Chondrocyte (in vitro differentiated cells): ENCODE measurements at regions not wholly inside any gene's neighbourhood (a gene's known extent, or its start where the extent isn't known, plus 50 kb on each side); places are given as distances from the start of the nearest gene placed in this dataset.

Source experiments
- DNase-seq: peaks from one replicate; pipeline ENCODE4 v3.0.0; 2021; ENCODE audit warnings: mixed read lengths, low spot score
- H3K27ac Mint-ChIP-seq: one replicate; pipeline ENCODE4 v1.8.0; 2021; ENCODE audit warnings: mild to moderate bottlenecking, moderate library complexity, mixed read lengths; ENCODE audit not compliant: unreplicated experiment
- H3K27me3 Mint-ChIP-seq: 2 replicates; pipeline ENCODE4 v1.8.0; 2021; ENCODE audit warnings: low read depth, mixed read lengths
- H3K36me3 Mint-ChIP-seq: 2 replicates; pipeline ENCODE4 v1.8.0; 2021; ENCODE audit warnings: low read depth, mixed read lengths
- H3K4me1 Mint-ChIP-seq: 2 replicates; pipeline ENCODE4 v1.8.0; 2021; ENCODE audit warnings: low read depth, mild to moderate bottlenecking, mixed read lengths
- H3K4me3 Mint-ChIP-seq: one replicate; pipeline ENCODE4 v1.8.0; 2021; ENCODE audit warnings: mild to moderate bottlenecking, moderate library complexity, mixed read lengths; ENCODE audit not compliant: unreplicated experiment
- H3K9me3 Mint-ChIP-seq: 2 replicates; pipeline ENCODE4 v1.8.0; 2021; ENCODE audit warnings: low read depth, mixed read lengths
- CTCF ChIP-seq: fragments of 200-600 bp; sonication (generic); IDR thresholded peaks from 2 replicates; pipeline ENCODE4 v1.5.0; 2021; ENCODE audit warnings: antibody characterized with exemption, mild to moderate bottlenecking, moderate library complexity

GRCh38 chr11:25900814-25901213, 431.1 kb upstream of the ANO3 start:
- H3K27me3 Mint-ChIP-seq, result peaks cover 2% of the 10 kb centered on the region
- no peak for DNase-seq
- no peaks in the 10 kb centered on the region for H3K4me1 Mint-ChIP-seq
- no peak overlapping the region for H3K27ac Mint-ChIP-seq
- no peaks in the 10 kb centered on the region for H3K36me3 Mint-ChIP-seq
- H3K9me3 Mint-ChIP-seq, result peaks cover 14% of the 10 kb centered on the region
- H3K4me3 Mint-ChIP-seq, result no peak overlapping the region
- TF ChIP-seq CTCF, result no peak

- no peak for TF ChIP-seq CTCF
- H3K27ac Mint-ChIP-seq, result no peak overlapping the region
- no peak for DNase-seq
- peaks cover 14% of the 10 kb centered on the region for H3K9me3 Mint-ChIP-seq
- H3K36me3 Mint-ChIP-seq, result no peaks in the 10 kb centered on the region
- no peak overlapping the region for H3K4me3 Mint-ChIP-seq
- no peaks in the 10 kb centered on the region for H3K4me1 Mint-ChIP-seq
- peaks cover 2% of the 10 kb centered on the region for H3K27me3 Mint-ChIP-seq
These were observed 430.5 kb upstream of the ANO3 start for GRCh38 chr11:25901415-25901814.

- Mint-ChIP-seq H3K4me3 (no peak overlapping the region), H3K27ac (no peak overlapping the region), H3K27me3 (peaks cover 2% of the 10 kb centered on the region), H3K36me3 (no peaks in the 10 kb centered on the region), H3K4me1 (no peaks in the 10 kb centered on the region), H3K9me3 (peaks cover 14% of the 10 kb centered on the region)
- DNase-seq, result no peak
- no peak for TF ChIP-seq CTCF
These were observed 429.5 kb upstream of the ANO3 start for GRCh38 chr11:25902476-25902875.

- peaks cover 10% of the 10 kb centered on the region for H3K9me3 Mint-ChIP-seq
- H3K4me1 Mint-ChIP-seq, result no peaks in the 10 kb centered on the region
- peaks cover 2% of the 10 kb centered on the region for H3K27me3 Mint-ChIP-seq
- H3K4me3 Mint-ChIP-seq, result no peak overlapping the region
- TF ChIP-seq CTCF, result no peak
- H3K36me3 Mint-ChIP-seq, result no peaks in the 10 kb centered on the region
- no peak for DNase-seq
- H3K27ac Mint-ChIP-seq, result no peak overlapping the region
These were observed 423.2 kb upstream of the ANO3 start for GRCh38 chr11:25908726-25909125.

- peaks cover 7% of the 10 kb centered on the region for H3K9me3 Mint-ChIP-seq
- H3K4me3 Mint-ChIP-seq, result no peak overlapping the region
These were observed 421.8 kb upstream of the ANO3 start for GRCh38 chr11:25910086-25910485.

More at GRCh38 chr11:25910086-25910485, 421.8 kb upstream of the ANO3 start:
- Mint-ChIP-seq H3K36me3 (no peaks in the 10 kb centered on the region), H3K27me3 (peaks cover 2% of the 10 kb centered on the region), H3K27ac (no peak overlapping the region), H3K4me1 (no peaks in the 10 kb centered on the region)
- TF ChIP-seq CTCF, result no peak
- no peak for DNase-seq
